ENCODE measurements at regions not wholly inside any gene's neighbourhood (a gene's known extent, or its start where the extent isn't known, plus 50 kb on each side); places are given as distances from the start of the nearest gene placed in this dataset.
A peak's percentile ranks its signal among the peaks of the same experiment; 100 is the strongest.

DNA sequence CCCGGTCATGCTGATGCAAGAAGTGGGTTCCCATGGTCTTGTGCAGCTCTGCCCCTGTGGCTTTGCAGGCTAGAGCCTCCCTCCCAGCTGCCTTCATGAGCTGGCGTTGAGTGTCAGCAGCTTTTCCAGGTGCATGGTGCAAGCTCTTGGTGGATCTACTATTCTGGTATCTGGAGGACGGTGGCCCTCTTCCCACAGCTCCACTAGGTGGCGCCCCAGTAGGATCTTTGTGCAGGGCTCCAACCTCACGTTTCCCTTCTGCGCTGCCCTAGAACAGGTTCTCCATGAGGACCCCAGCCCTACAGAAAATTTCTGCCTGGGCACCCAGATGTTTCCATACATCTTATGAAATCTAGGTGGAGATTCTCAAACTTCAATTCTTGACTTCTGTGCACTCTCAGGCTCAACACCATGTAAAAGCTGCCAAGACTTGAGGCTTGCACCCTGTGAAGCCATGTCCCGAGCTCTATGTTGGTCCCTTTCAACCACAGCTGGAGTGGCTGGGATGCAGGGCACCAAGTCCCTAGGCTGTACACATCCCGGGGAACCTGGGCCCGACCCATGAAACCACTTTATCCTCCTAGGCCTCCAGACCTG is 238.4 kb upstream of the MDFIC2 start:
- DNase-seq: peak; percentile 40

DNA sequence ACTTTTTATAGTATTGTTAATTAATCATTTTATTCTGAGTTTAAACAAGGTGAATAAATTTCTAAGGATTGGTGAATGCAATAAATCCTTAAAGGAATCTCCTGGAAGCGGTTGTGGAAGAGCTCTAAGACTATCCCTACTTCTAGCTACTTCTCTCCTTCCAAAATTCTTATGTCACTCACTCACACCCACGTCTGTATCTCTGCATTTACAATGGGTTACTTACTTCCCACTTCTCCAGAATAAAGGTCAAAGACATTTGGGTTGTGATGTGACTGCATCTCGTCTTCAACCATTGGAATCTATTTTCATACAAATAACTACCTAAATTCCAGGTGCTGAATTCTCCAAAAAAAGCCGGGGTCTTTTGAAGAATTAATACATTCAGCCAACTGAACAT is 234.2 kb upstream of the MDFIC2 start:
- no peak for DNase-seq

DNA sequence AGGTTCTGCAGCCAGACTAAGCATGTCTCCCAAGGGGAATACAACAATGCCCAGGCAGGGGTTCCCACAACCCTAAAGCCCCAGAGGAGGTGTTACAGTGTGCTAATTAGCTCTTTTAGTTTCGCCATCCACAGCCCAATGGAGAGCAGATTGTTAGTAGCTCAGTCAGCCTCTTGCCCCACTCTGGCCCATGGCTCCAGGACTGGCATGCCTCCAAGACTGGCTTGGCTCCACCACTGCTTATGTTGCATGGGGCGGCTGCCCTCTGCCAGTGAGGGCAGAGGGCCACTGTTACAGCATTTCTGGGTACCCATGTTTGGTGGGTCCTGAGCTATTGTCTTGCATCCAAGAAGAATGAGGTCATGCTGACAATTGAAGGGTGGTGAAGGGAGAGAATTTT is 231.1 kb upstream of the MDFIC2 start:
- no peak for DNase-seq

DNA sequence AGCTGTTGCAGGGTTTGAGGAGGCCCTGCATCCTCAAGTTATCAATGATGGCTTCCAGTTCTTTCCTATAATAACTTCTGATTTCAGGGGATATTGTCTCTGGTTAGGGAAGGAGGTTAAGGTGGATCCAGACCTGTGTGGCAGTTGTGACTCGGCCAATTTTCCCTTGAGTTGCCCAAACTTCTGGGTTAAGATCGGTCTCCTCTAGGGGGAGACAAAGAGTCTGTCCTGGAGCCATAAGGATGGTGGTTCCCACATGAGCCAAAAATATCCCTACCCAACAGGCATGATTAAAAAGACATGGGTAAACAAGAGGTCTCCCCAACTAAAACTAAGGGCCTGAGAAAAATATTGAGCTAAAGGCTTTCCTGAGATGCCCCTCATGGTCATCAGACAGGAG is 227.5 kb upstream of the MDFIC2 start:
- DNase-seq: no peak

DNA sequence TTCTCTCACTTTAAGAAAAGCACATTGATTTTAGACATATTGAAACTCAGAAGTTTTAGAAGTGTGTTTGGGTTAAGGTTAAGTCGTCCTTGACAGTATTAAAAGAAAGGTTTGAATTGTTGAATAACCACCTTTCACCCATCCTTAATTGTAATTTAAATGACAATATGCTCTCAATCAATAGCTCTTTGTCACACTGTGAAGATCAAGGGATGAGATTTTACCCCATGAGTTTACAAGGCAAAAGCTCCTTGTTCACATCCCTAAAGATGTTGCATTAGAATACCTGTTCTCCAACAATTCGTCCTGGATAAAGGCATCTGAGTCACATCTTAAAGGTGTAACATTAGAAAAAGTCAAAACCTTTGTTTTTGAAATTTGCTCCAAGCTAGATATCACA is 220.4 kb upstream of the MDFIC2 start:
- no peak for DNase-seq

DNA sequence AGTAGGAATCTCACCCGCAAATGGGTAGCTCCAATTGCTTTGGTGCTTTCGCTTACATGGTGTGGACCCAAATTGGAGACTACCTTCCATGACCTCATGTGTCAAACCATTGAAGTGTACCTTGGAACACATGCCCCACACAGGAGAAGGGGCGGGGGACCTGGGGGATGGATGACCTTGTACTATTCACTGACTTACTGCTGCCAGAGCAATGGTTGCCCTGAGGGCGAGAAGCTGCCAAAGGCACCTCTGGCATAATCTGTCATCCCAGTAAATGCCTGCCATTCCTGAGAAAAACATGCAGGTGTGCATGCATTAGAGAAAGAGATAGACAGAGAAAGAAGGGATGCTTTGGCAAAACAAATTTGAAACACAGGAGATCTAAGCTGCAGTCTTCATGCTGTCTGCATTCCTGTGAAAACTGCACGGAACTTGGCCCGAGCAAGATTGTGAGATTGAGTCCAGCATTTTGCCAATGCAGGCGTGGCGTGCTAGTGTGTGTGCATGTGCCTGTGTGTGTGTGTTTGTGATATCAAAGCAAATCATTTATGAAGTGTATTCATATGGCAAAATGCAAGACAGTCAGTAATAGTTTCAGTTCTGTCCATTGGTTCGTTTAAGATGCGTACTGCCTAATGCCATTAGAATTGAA is 219.5 kb upstream of the MDFIC2 start:
- no peak for DNase-seq

DNA sequence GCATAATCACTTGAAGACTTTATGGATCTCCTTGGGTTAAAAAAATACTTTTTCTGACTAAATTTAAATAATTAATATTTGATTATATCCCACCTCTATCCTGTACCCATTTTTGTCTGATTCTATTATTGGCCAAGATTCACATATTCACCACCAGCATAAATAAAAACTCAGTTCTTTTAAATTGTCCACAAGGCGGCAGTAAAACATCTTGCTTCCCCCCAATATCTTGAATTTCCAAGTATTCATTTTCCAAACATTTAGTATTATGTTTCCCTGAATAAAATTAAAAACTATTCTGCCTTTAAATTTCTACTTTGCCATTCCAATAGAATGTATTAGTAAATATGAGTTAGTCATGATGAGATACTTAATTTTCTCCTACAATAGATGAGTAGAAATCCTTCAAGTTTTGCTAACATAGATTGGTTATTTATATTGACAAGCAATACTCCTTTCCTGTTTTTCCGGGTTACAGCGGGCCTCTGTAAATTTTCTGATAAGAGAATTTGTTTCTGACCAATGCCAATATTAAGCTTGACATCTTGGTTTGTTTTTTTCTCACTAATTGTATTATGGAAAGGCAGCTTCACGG is 218.7 kb upstream of the MDFIC2 start:
- DNase-seq: peak; percentile 15

DNA sequence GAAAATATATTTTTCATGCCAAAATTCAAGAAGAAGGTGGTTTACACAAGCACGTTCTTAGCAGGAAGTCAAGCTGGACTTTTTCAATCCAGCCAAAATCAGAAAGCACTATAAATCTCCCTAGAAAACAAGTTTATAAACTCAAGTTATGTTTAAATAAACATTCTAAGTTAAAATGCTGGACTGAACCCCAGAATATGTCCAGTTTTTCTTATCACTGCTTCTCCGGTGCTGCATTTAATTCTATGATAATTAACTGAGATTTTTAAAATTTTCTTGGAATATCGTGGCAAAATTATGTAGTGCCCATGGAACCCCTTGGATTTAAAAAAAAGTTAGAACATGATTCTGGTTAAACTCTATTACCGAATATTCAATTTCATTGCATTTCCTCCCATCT is 218.2 kb upstream of the MDFIC2 start:
- no peak for DNase-seq

DNA sequence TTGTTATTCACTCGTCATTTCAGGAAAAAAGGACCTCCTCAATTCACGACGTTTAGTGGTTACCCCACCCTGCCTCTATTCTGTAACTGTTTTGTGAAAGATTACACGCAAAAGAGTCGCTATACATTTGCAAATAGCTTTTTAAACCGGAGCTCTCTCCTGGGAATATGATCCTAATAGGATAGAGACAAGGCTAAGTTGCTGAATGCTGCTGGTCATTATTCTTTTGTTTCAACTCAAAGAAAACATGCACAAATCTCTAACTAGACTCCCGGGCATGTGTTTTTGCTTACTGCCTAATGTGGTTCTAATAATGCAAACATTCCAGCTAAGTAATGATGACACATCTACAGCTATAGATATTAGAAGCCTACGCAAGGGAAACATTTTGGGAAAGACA is 214.6 kb upstream of the MDFIC2 start:
- no peak for DNase-seq

DNA sequence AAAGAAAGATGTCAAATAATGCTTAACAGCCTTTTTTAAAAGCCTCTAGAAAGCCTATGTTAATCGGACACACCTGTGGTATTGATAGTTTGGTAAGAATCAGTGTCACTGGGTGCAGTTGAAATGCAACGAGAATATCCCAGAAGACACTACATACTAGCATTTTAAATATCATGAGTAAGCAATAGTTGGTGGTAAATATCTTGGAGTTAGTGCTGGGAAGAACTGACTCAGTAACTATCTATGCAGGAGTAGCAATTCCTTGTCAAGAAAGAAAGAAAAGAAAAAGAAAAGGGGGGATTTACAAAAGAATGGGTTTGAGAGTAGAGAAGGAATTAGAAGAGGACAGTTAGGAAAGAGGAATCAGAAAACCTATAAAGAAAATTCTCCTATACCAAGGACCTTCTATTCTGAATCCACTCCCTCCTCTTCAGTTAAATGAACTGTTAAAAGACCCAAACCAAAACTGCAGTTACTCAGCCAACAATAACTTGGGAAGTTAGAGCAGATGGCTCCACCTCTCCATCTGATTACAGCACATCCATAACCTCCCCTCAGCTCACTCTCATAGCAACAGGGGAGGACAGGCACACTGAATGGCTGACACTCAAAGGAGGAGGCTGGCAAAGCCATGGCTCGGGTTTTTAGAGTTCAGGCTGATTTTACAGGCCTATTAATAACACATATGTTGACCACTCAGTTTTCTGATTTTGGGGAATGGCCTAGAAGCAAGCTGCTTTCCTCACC is 207.6 kb upstream of the MDFIC2 start:
- no peak for DNase-seq

DNA sequence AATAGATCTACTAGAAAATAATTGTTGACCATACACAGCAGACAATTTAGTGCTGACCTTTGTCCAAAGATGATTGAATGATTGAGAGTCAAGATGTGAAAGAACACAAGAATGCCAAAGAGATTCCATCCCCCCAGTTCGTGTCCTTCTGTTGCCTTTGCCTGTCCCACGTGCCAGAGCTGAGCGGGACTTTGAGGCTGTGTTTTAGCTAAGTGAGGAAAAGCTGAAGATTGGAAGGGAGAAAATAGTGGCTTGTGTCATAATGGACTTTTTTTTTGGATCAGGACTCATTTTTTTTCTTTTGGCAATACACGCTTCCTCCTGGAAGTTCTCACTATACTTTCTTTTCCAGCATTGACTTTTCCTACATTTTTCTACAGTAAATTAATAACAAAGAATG is 206.6 kb upstream of the MDFIC2 start:
- DNase-seq: no peak

DNA sequence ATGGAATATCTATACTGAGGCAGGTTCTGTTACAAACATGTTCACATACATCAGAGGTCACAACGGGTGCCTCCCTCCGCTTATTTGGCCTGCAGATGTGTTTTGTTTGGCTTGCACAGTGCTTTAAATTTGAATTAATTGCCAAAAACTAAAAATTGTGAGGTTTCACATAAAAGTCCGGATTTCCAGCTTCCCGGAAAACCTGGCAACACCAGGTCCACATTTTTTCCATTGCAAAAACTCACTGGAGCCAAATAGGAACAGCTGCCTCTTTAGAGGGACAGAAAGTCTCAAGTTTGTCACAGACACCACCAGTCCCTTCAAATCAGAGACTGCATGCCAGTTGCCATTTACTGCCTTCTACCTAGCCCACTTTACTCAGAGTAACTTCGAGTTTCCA is 205.9 kb upstream of the MDFIC2 start:
- no peak for DNase-seq

DNA sequence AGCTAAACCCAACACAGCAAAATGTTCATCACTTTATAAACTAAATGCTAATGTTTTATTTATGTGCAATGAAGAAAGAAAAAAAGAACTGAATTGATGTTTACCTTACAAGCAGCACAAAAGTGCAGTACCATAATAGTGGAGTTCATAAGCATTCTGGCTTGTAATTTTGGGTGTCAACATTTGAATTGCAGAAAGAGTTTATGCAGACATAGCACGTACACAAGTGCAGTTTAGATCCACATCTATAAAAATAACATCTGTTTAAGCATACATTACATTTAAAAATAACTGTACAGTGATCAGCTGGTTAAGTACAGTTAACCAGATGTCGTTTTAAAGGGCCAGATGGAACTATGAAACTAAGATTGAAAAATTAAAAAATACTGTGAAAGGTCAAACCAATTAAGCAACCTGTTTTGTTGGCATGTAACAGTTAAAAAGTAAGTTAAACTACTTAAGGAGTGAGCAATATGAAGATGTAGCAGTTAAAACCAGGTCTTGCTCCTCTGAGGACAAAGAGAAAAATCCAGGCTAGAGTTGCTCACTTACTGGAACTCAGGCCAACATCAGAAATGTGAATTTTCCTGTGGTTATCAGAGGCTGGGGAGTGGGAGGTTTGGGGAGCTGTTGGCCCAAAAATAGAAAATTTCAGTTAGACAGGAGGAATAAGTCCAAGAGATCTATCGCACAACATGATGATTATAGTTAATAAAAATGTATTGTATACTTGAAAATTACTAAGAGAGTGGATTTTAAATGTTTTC is 204.9 kb upstream of the MDFIC2 start:
- DNase-seq: no peak

DNA sequence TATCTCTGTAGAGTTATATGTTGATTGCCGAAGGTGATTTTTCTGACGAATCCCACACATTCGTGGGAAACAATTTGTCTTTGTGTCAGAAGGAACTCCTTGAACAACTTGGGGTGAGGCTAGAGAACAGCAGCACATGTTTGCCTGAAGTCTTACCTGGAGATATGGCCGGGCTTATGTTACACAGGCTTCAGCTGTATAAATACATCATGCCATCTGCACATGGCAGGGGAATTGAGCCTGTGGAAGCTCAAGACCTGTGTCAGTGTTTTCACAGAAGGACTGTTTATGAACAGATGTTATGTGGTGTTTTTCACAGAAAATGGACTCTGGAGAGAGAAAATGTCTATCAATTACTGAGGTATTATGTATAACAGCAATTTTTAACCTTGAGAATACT is 203.6 kb upstream of the MDFIC2 start:
- DNase-seq: no peak

DNA sequence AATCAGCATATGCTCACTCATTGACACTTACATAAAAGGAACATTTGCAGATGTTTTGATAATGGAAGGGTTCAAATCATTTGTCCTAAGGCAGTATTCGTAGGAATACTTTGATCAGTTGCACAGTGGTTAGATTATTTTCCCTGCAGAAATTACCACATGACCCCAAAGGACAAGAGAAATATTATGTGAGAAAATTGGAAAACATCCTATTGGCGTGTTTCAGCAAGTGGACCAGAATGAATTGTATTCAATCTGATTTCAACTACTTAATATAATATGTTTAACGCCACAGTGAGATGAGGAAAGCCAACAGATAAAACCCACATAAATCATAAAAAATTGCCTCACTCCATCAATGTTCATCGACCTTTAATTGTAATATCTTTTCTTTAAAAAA is 195.0 kb upstream of the MDFIC2 start:
- DNase-seq: no peak

DNA sequence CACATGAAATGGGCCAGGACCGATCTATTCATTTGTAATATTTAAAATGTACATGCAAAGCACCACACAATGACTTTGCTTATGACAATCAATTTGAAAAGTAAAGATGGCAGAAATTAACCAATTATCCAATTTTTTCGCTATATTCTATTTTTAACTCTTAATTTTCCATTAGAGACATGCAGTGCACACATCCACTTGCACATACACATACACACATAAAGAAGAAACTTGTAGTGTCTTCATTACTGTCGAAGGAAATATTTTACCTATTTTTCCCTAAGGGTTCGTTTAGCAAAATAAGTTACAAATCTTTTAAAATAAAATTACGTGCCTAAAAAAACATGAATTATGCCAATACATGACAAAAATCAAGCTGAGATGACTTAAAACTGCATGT is 194.3 kb upstream of the MDFIC2 start:
- no peak for DNase-seq

DNA sequence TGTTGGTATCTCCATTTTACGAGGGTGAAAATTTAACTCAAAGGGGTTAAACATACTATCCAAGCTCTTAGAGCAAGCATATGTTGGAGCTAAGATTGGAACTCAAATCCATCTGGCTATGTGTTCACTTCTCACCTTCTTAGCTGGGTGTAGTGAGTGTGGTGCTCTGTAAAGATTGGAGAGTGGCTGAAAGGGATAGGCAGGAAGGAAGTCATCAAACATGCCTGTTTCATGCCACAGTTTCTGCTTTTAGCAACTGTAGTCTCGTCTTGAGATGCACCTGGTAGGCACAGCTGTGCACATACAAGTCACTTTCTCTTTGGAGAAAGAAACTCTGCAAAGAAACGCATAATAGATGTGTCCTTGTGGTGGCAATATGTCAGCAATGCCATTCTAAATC is 189.1 kb upstream of the MDFIC2 start:
- DNase-seq: no peak

DNA sequence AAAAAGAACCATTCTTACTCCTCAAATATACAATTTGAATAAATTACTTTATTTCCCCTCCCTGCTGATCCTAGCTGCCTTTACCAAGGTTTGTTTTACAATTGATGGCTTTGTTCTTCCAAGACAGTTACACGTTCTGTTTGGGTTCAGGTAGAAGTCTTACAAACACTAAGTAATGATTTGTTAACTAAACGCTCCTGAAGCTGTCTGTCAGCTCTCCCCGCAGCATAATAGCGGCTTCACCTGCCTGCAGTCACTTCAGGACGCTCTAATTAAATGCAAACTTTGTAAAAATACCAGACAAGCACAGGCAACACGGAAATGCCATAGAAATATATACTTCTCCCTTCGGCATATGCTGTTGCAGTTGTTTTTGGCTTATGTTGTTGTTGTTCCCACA is 176.4 kb upstream of the MDFIC2 start:
- no peak for DNase-seq

DNA sequence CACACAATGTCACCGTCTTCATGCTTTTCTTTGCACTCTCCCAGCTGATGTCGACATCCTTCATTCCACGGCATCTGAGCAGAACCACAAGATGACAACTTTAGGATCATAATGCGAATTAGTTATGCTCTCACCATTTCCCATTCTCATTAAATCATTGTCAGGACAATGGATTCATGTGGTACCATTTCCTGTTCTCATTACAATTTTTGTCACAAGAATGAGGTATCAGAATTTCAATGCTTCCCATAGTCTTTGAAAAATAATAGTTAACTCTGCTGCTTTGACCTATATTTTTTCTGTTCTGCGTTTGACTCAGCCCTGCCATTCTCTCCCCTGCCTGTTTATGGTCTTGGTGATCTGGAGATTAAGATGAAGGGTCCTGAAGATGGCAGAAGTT is 175.7 kb upstream of the MDFIC2 start:
- DNase-seq: no peak

DNA sequence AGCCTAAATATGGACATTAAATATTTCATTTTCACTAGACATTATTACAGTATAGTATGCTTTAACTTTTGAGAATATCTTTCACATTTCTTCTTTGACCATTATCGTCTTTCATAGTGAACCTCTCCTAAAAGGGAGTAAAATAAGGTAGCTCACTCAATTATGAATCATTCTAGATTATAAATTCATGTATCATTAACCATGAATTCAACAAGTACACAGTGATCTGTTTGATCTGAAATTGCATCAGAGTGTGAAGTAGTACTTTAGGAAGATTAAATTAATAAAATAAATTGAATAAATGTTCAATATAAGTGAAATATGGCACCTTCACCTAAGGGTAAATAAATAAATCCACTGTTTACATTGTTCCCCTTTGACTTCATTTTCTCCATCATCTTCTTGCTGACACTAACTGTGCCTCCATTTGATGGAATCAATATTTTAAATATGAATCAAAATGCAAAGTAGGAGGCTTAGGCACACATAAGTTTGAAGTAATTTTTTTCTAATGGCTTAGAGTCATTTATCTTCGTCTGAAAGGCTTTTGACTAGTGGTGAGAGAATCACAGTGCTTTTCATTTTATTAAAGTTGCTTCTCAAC is 174.1 kb upstream of the MDFIC2 start:
- DNase-seq: no peak

DNA sequence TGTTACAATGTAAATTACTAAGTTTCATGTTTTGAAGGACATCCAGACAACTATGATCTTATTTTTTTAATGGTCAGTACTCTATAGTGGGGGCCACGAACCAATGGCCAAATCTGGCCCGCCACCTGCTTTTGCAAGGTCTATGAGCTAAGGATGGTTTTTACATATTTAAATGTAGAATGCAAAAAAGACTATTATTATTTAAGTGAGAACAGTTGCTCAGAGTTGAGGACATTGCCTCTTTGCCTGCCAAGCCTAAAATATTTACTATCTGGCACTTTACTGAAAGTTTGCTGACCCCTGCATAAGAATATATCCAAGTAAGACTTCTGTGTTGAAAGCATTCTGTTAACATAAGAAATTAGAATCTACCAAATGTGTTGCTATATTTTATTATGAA is 163.7 kb upstream of the MDFIC2 start:
- DNase-seq: no peak

DNA sequence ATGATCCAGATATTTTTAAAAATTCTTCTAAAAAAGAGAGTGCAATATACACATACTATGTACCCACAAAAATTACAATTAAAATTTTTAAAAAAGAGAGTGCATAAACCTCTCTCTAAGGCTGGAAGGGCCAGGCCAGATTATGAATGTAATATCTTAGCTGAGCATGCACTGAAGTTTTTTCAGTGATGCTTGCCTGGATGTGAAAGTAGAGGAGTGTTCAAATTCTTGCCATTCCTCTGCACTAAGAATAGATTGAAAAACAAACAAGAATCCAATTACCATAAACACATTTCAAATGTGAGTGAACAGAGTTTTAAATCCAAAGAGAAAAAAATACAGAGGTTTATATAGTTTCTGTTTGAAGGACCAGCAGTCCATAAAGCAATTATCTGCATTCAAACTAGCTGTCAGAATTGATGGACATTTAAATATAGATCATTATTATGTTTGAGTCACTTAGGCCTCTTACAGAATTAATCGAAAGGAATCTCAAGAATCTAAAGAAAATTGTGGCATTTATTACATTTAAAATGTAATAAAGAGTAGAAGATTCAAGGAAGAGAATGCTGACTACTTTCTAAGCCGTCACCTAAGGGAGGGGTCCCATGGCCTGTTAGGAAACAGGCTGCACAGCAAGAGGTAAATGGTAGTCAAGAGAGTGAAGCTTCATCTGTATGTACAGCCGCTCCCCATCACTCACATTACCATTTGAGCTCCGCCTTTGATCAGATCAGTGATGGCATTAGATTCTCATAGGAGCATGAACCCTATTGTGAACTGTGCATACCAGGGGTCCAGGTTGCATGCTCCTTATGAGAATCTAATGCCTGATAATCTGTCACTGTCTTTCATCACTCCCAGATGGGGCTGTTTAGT is 159.3 kb upstream of the MDFIC2 start:
- DNase-seq: no peak

All from HCEC 1CT (cell line).